ENCODE measurements at regions not wholly inside any gene's neighbourhood (a gene's known extent, or its start where the extent isn't known, plus 50 kb on each side); places are given as distances from the start of the nearest gene placed in this dataset.

GRCh38 chr4:122224348-122224747 is 72.2 kb downstream of the BLTP1 start:
- intact Hi-C loops (cut with DNase I; ENCODE audit: low total_unique reads), result loop anchor here (10.0 kb wide), 1 partner anchor 280 kb away; no protein-coding TSS in a partner anchor
- Histone ChIP-seq H3K9me3 (no peaks in the 10 kb centered on the region), H3K4me1 (no peaks in the 10 kb centered on the region), H3K36me3 (peaks cover 14 to 54% (median 34%) of the 10 kb centered on the region in 3 donors), H3K27me3 (no peaks in the 10 kb centered on the region), H3K27ac (no peak overlapping the region), H3K4me3 (no peak overlapping the region)
- DNase-seq, result no peak
- TF ChIP-seq CTCF (IDR thresholded peaks at IDR 0.05), result no peak

- H3K9me3 ChIP-seq, result no peaks in the 10 kb centered on the region
- peaks cover 24 to 39% (median 36%) of the 10 kb centered on the region in 3 donors for H3K36me3 ChIP-seq
- intact Hi-C loops (cut with DNase I; ENCODE audit: low total_unique reads), result loop anchor here (10.0 kb wide), 1 partner anchor 282 kb away; no protein-coding TSS in a partner anchor
- no peak overlapping the region for H3K27ac ChIP-seq
- H3K27me3 ChIP-seq, result no peaks in the 10 kb centered on the region
- no peak overlapping the region for H3K4me3 ChIP-seq
- TF ChIP-seq CTCF (IDR thresholded peaks at IDR 0.05), result no peak
- H3K4me1 ChIP-seq, result no peaks in the 10 kb centered on the region
- no peak for DNase-seq
Measured at GRCh38 chr4:122227202-122227601, 75.1 kb downstream of the BLTP1 start.

- no peaks in the 10 kb centered on the region for H3K9me3 ChIP-seq
- no peaks in the 10 kb centered on the region for H3K27me3 ChIP-seq
- no peak for DNase-seq
- TF ChIP-seq CTCF (IDR thresholded peaks at IDR 0.05), result no peak
- no peak overlapping the region for H3K4me3 ChIP-seq
- intact Hi-C loops (cut with DNase I; ENCODE audit: low total_unique reads), result loop anchor here (10.0 kb wide), 1 partner anchor 285 kb away; no protein-coding TSS in a partner anchor
- no peak overlapping the region for H3K27ac ChIP-seq
- H3K36me3 ChIP-seq, result peaks cover 26 to 33% (median 32%) of the 10 kb centered on the region in 3 donors
- no peaks in the 10 kb centered on the region for H3K4me1 ChIP-seq
Measured at GRCh38 chr4:122229857-122230256, 77.7 kb downstream of the BLTP1 start.

- H3K36me3 ChIP-seq, result peaks cover 27 to 36% (median 32%) of the 10 kb centered on the region in 3 donors
Measured at GRCh38 chr4:122232633-122233032, 80.5 kb downstream of the BLTP1 start.

GRCh38 chr4:122234686-122235085 is 82.6 kb downstream of the BLTP1 start:
- no peaks in the 10 kb centered on the region for H3K27me3 ChIP-seq
- H3K27ac ChIP-seq, result no peak overlapping the region
- TF ChIP-seq CTCF (IDR thresholded peaks at IDR 0.05), result no peak
- intact Hi-C loops (cut with DNase I; ENCODE audit: low total_unique reads), result no loop called here
- peaks cover 0 to 9% (median 0%) of the 10 kb centered on the region in 4 donors for H3K4me1 ChIP-seq
- peaks cover 27 to 45% (median 40%) of the 10 kb centered on the region in 3 donors for H3K36me3 ChIP-seq
- no peak for DNase-seq
- H3K9me3 ChIP-seq, result no peaks in the 10 kb centered on the region
- H3K4me3 ChIP-seq, result no peak overlapping the region

More at GRCh38 chr4:122232633-122233032, 80.5 kb downstream of the BLTP1 start:
- no peak for DNase-seq
- Histone ChIP-seq H3K4me1 (peaks cover 0 to 9% (median 0%) of the 10 kb centered on the region in 4 donors), H3K27ac (no peak overlapping the region), H3K9me3 (no peaks in the 10 kb centered on the region), H3K4me3 (no peak overlapping the region), H3K27me3 (no peaks in the 10 kb centered on the region)
- TF ChIP-seq CTCF (IDR thresholded peaks at IDR 0.05), result no peak
- intact Hi-C loops (cut with DNase I; ENCODE audit: low total_unique reads), result no loop called here

GRCh38 chr4:122243785-122244184 is 91.7 kb downstream of the BLTP1 start:
- no peak for DNase-seq
- no peaks in the 10 kb centered on the region for H3K9me3 ChIP-seq
- no peak overlapping the region for H3K4me3 ChIP-seq
- H3K27ac ChIP-seq, result no peak overlapping the region
- peaks cover 34 to 72% (median 71%) of the 10 kb centered on the region in 3 donors for H3K36me3 ChIP-seq
- intact Hi-C loops (cut with DNase I; ENCODE audit: low total_unique reads), result no loop called here
- TF ChIP-seq CTCF (IDR thresholded peaks at IDR 0.05), result no peak
- H3K27me3 ChIP-seq, result no peaks in the 10 kb centered on the region
- no peaks in the 10 kb centered on the region for H3K4me1 ChIP-seq

Data from tibial artery (tissue), 4 donors.